ENCODE measurements at regions not wholly inside any gene's neighbourhood (a gene's known extent, or its start where the extent isn't known, plus 50 kb on each side); places are given as distances from the start of the nearest gene placed in this dataset.

GRCh38 chr4:45358573-45359506 is 632.5 kb upstream of the GNPDA2 start:
- DNase-seq (ENCODE audit: low spot score): no peak

DNA sequence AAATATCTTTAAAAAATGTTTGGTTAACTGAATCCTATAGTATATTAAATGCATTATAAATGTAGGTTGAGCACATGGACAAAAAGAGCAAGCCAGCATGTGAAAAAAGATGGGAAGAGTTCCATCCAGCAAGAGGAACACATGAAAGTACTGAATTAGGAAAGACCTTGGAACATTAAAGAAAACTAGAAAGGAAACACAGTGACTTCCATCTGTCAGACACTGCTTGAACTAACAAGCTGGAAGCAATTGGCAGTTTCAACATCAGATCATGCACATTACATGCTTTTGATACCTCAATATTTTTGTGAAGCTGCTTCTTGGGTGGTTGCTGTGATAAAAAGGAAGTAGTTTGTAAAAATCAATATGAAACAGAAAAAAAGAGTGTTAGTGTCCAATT is 626.8 kb upstream of the GNPDA2 start:
- no peak for DNase-seq (ENCODE audit: low spot score)

DNA sequence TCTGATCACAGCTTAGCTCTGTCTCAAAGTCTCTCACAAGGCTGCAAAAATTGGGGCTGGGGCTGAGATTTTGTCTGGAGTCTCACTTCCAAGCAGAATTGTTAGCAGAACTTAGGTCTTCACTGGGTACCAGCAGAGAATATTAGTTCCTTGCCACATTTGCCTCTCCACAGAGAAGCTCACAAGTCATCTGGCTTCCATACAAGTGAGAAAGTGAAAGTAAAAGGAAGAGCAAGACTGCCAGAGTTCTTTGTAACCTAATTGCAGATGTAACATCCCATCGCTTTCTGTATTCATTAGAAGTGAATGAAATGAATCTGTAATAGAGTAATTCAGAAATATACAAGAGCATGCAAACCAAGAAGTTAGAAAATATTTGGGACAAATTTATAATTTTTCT is 624.1 kb upstream of the GNPDA2 start:
- DNase-seq (ENCODE audit: low spot score): no peak

- no peak for DNase-seq (ENCODE audit: low spot score)
Observed at GRCh38 chr4:45349859-45350258, 623.5 kb upstream of the GNPDA2 start.

DNA sequence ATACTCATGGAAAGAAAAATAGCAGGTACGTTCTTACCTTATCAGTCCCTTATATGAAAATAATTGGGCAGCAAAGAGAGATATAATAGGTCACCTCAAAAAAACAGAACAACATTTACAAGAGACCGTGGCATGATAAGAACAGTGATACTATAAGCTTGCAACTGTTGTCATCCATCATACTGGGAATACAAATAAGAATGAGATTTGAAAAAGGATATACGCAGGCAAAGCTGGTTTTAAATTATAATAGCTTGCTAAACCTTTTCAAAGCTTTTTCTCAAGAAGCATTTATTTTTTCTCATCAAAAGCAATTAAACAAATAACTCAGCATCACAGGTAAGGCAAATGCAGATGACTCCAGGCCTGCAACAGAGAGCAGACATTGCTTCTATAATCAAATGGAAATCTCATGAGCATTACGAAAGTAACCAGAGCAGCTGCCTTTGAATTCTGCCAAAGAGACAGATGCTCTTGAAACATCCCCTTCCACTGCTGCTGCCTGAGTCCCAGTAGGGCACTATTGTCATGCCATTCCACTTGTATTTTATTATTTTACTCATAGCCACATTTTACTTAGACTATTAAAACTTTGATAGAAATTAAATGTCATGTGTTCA is 620.6 kb upstream of the GNPDA2 start:
- DNase-seq (ENCODE audit: low spot score): no peak

GRCh38 chr4:45345558-45345957 is 619.2 kb upstream of the GNPDA2 start:
- DNase-seq (ENCODE audit: low spot score): no peak

DNA sequence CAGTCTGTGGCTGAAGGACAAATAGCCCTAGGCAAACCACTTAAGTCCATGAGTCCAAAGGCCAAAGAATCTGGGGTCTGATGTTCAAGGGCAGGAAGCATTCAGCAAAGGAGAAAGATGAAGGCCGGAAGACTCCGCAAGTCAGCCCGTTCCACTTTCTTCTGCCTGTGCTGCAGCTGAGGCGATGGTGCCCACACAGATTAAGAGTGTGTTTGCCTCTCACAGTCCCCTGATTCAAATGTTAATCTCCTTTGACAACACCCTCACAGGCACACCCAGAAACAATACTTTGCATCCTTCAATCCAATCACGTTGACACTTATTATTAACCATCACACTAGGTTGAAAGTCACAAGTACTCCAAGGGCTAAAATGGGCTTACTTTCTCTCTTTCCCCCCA is 605.4 kb upstream of the GNPDA2 start:
- no peak for DNase-seq (ENCODE audit: low spot score)

DNA sequence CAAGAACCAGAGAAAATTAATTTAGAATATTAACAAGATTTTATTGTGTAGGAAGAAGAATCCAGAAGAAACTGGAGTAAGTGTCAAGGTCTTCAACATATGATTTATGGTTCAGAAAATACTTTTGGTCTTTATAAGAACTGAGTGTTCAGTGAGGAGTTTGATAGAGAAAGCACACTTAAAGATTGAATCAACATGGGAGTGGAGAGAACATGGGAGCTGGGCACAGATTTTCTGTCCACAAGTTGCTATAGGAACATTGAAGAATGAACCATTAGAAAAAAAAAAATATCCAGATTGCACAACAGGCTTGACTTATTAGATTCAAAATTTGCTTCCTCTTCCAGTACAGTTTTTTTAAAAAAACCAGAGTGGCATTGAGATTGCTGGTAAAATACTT is 601.2 kb upstream of the GNPDA2 start:
- no peak for DNase-seq (ENCODE audit: low spot score)

GRCh38 chr4:45324455-45325417 is 598.4 kb upstream of the GNPDA2 start:
- DNase-seq (ENCODE audit: low spot score): no peak

DNA sequence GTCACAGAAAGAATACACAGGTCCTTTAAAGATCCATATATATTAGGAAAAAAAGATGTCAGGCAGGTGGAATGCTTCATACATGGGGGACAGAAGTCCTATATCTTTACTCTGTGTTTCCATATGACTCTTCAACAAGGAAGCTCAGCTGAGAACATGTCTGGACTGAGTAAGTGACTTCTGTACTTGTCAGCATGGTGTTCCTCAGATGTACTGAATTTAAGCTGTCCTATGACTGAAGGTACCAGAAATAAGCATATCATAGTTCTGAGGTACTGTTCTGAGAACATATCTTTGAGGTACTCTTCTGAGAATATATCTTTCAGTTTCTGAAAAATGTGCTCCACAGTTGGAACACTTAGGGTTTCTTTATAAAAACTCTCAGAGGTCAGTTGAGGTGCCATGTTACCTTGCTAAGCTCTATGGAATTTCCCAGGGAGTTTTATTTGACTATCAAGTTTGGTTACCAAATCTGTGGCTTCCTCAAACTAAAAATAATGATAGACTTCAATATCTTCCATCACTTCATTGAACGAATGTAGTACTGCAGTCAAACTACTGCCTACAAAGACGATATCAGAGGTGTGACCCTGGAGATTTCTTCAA is 597.2 kb upstream of the GNPDA2 start:
- DNase-seq (ENCODE audit: low spot score): no peak

DNA sequence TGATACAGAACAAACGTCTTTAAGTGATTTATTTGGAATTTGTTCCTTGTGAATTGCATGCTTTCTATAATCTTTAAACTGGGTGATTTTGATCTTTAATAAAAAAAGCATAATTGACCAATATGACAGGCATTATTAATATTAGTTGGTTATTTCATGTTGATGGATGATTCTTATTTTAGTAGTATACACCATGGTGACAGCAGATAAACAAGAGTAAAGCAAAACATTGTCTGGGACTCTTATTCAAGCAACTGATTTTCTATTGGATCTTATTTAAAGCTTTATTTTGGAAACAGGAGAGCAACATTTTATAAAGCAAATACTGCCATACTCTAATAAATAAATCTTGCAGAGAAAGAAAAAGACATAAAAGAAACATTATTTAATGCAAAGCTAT is 591.4 kb upstream of the GNPDA2 start:
- no peak for DNase-seq (ENCODE audit: low spot score)

DNA sequence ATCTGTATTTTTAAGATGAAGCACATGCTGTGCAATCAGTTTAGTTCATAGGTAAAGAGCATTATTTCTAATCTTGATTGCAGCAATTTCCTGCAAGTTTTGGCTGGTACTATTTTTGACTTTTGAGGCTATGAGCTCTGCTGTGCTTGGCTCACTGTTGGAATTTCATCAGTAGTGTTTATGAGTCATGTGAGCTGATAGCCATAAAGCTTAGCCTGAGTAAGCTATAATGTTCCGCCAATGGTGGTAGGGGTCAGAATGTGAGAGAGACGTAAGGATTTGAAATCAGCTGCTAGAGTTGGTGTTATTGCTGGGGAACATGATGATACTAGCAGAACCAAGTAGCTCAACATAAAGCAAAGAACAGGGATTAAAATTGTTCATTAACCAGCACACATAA is 590.9 kb upstream of the GNPDA2 start:
- no peak for DNase-seq (ENCODE audit: low spot score)

DNA sequence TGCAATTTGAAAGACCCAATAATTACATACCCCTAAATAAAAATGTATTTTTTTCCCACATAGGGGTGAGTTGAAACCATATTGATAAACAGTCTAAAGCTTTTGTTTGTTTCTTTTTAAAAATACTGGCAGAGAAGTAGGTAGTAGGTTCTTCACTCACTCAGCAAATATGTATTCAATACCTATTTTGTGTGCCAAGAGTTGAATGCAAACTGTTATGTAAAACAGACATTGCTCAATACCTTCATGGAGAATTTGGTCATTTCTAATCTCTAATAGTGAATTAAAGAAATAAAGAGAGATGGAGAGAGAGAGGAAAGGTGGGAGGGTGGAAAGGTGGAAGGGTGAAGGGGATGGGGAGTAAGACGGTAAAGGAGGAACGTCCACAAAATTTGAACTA is 589.9 kb upstream of the GNPDA2 start:
- DNase-seq (ENCODE audit: low spot score): no peak

- no peak for DNase-seq (ENCODE audit: low spot score)
Observed at GRCh38 chr4:45302828-45303227, 576.5 kb upstream of the GNPDA2 start.

DNA sequence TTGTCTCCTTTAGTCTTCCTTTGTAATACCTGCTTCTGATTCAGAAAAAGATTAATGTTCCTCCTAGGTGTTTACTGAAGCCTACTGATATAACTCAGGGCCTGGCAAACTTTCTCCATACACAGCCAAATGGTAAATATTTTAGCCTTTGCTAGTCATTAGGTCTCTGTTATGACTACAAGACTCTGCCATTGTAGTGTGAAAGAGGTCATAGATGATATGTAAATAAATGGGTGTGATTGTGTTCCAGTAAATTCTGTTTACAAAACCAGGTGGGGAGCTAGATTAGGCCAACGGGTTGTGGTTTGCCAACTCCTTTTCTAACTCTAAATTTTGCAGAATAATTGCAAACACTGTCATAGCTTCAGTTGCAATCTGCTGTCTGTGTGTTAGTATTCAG is 568.1 kb upstream of the GNPDA2 start:
- no peak for DNase-seq (ENCODE audit: low spot score)

- DNase-seq (ENCODE audit: low spot score): no peak
Observed at GRCh38 chr4:45293335-45293734, 567.0 kb upstream of the GNPDA2 start.

DNA sequence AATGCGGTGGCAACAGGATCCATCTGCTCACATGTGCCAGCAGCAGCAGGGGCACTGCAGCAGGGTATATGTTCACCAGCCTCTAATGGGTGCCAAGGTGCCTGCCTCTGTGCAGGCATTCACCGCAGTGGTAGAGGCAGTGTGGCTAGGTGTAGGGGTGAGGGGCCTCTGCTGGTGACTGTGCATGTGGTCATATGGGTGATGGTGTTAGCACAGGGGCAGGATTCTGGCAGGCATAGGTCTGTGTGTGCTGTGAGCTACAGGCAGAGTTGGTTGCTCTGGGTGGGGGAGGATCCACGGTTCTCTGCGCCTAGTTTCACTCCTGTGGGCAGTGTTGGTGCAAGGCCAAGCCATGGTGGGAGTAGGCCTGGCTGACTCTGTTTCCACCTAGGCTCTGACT is 566.5 kb upstream of the GNPDA2 start:
- no peak for DNase-seq (ENCODE audit: low spot score)

- DNase-seq (ENCODE audit: low spot score): no peak
Observed at GRCh38 chr4:45284400-45285085, 558.2 kb upstream of the GNPDA2 start.

DNA sequence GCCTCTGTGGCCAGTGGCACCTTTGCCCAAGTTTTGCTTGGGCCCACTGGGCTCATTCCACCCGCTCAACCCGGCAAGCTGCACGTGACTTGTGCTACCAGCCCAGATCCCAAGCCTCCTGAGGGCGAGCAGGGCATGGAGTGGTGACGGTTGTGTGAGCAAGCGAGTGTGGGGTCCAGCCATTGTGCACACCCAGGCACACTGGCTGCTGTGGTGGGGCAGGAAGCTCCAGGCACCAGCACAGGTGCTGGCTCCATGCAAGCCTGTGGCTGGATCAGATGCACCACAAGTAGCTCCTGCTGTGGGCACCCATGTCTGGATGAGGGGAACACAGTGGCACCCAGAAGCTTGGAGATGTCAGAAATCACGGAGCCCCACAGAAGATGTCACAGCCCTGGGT is 557.0 kb upstream of the GNPDA2 start:
- no peak for DNase-seq (ENCODE audit: low spot score)

GRCh38 chr4:45280121-45280520 is 553.8 kb upstream of the GNPDA2 start:
- no peak for DNase-seq (ENCODE audit: low spot score)

DNA sequence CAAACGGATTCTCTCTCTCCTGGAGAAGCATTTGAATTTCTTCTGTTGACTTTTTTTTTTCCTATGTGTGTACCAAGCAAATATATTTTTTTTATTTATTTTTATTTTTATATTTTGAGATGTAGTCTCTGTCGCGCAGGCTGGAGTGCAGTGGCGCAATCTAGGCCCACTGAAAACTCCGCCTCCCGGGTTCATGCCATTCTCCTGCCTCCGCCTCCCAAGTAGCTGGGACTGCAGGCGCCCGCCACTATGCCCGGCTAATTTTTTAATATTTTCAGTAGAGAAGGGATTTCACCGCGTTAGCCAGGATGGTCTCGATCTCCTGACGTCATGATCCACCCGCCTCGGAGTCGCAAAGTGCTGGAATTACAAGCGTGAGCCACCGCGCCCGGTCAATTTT is 549.5 kb upstream of the GNPDA2 start:
- no peak for DNase-seq (ENCODE audit: low spot score)
